GM12891 (cell line): ENCODE measurements at regions not wholly inside any gene's neighbourhood (a gene's known extent, or its start where the extent isn't known, plus 50 kb on each side); places are given as distances from the start of the nearest gene placed in this dataset.
"Not testable (repeated sequence)": the region's sequence is repeated elsewhere in the genome, so short reads cannot be mapped to it uniquely, and the experiment has no call there.

Experiments used
- DNase-seq: peaks from one replicate; pipeline ENCODE4 v3.0.0; 2011; ENCODE audit warnings: low spot score; ENCODE audit not compliant: insufficient read length
- FAIRE-seq: peaks from 2 replicates; lab custom pipeline; 2011; peaks lifted over from hg19 to GRCh38; lab: Jason Lieb, UNC
- PAX5 ChIP-seq: IDR thresholded peaks from 2 replicates; pipeline ENCODE4 v1.6.1; 2011; ENCODE audit warnings: low read length, moderate library complexity, mild to moderate bottlenecking; ENCODE audit not compliant: insufficient read depth, severe bottlenecking
- POLR2A ChIP-seq: IDR thresholded peaks from 2 replicates; pipeline ENCODE4 v1.6.1; 2011; ENCODE audit warnings: low read depth, low read length, control low read depth
- POLR2AphosphoS5 ChIP-seq: IDR thresholded peaks from 2 replicates; pipeline ENCODE4 v1.6.1; 2011; ENCODE audit warnings: low read depth, low read length, control low read depth
- POU2F2 ChIP-seq: IDR thresholded peaks from 2 replicates; pipeline ENCODE4 v1.6.1; 2011; ENCODE audit warnings: low read depth, mild to moderate bottlenecking, control low read depth, low read length, moderate library complexity
- SPI1 ChIP-seq: IDR thresholded peaks from 2 replicates; pipeline ENCODE4 v1.6.1; 2011; ENCODE audit warnings: low read depth, low read length, control low read depth
- TAF1 ChIP-seq: IDR thresholded peaks from 2 replicates; pipeline ENCODE4 v1.6.1; 2011; ENCODE audit warnings: low read depth, low read length, control low read depth

- DNase-seq (no peak), FAIRE-seq (no peak)
- TF ChIP-seq PAX5 (no peak), POLR2A (no peak), SPI1 (no peak), POU2F2 (no peak), POLR2AphosphoS5 (no peak), TAF1 (no peak)
Measured at GRCh38 chr1:60697204-60697994, 385.0 kb upstream of the NFIA start.

GRCh38 chr1:60696512-60696911, 385.8 kb upstream of the NFIA start:
- no peak for TF ChIP-seq SPI1
- TF ChIP-seq POU2F2, result no peak
- no peak for TF ChIP-seq POLR2AphosphoS5
- TF ChIP-seq PAX5, result no peak
- TF ChIP-seq POLR2A, result no peak
- no peak for TF ChIP-seq TAF1
- no peak for FAIRE-seq
- DNase-seq, result no peak

- FAIRE-seq, result no peak
- no peak for DNase-seq
- TF ChIP-seq POU2F2, result no peak
- TF ChIP-seq TAF1, result no peak
- no peak for TF ChIP-seq POLR2AphosphoS5
- TF ChIP-seq SPI1, result no peak
- no peak for TF ChIP-seq PAX5
- TF ChIP-seq POLR2A, result no peak
Measured at GRCh38 chr1:60695716-60696171, 386.6 kb upstream of the NFIA start.

DNA sequence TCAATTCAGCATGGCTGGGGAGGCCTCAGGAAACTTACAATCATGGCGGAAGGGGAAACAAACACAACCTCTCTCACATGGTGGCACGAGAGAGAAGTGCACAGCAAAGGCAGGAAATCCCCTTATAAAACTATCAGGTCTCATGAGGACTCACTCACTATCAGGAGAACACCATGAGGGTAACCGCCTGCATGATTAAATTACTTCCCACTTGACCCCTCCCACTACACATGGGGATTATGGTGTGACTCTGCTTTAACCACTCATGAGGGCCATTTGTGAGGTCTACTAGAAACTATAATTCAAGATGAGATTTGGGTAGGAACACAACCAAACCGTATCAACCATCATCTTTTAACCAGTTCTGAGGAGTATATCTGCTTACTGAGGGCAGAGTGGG, 387.4 kb upstream of the NFIA start:
- TF ChIP-seq POLR2AphosphoS5 (no peak), POLR2A (no peak), TAF1 (no peak), POU2F2 (no peak), SPI1 (no peak), PAX5 (no peak)
- FAIRE-seq, result no peak
- no peak for DNase-seq

GRCh38 chr1:60692031-60692430, 390.3 kb upstream of the NFIA start:
- no peak for DNase-seq
- no peak for TF ChIP-seq POLR2A
- no peak for TF ChIP-seq TAF1
- no peak for TF ChIP-seq POLR2AphosphoS5
- TF ChIP-seq SPI1, result no peak
- TF ChIP-seq PAX5, result no peak
- no peak for FAIRE-seq

DNA sequence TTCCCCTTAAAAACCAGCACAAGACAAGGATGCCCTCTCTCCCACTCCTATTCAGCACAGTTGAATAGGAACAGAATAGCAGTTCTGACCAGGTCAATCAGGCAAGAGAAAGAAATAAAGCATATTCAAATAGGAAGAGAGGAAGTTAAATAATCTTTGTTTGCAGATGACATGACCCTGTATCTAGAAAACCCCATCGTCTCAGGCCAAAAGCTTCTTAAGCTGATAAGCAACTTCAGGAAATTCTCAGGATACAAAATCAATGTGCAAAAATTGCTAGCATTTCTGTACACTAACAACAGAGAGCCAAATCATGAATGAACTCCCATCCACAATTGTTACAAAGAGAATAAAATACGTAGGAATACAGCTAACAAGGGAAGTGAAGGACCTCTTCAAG, 394.1 kb upstream of the NFIA start:
- not testable (repeated sequence) for FAIRE-seq, DNase-seq

DNA sequence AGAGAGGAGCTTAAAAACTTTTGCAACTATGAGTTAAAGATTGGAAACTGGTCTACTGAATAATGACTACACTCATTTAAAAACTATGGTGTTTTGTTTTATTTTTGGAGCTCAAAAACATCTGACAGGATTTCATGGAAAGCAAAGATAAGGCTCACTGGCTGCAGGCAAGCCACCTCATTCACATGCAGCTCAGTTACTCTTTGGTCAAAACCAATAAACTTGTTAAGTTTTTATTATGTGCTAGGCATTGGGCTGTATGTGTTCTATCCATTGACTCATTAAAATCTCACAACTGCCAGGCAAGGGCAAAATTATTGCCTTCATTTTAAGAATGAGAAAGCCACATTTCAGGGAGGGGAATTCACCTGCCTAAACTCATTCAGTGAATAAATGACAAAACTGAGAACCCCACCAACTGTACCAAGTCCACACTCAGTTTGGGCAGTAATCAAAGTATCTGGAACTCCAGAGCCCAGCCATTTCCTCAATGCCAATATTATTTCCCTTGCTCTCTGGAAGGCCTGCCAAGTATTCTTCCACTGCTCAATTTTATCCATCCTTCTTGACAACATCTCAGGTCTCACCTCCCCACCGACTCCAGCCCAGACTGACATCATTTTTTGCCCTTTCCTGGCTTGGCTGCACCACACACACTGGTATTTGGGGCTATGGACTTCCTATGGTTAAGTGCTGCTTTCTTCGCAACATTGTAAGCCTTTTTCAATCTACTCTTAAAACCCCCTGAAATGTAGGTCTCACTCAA, 401.1 kb upstream of the NFIA start:
- TF ChIP-seq SPI1 (no peak), PAX5 (no peak), POLR2AphosphoS5 (no peak), TAF1 (no peak), POLR2A (no peak), POU2F2 (no peak)
- no peak for DNase-seq
- no peak for FAIRE-seq

GRCh38 chr1:60679524-60680375, 402.6 kb upstream of the NFIA start:
- DNase-seq (no peak), FAIRE-seq (no peak)
- TF ChIP-seq POLR2A (no peak), PAX5 (no peak), SPI1 (no peak), POU2F2 (no peak), TAF1 (no peak), POLR2AphosphoS5 (no peak)

- FAIRE-seq (no peak), DNase-seq (no peak)
- no peak for TF ChIP-seq TAF1
- no peak for TF ChIP-seq POLR2A
- TF ChIP-seq POLR2AphosphoS5, result no peak
- no peak for TF ChIP-seq SPI1
- no peak for TF ChIP-seq PAX5
- no peak for TF ChIP-seq POU2F2
Measured at GRCh38 chr1:60678802-60679201, 403.6 kb upstream of the NFIA start.
